OCI-LY3 (cell line): ENCODE measurements at regions not wholly inside any gene's neighbourhood (a gene's known extent, or its start where the extent isn't known, plus 50 kb on each side); places are given as distances from the start of the nearest gene placed in this dataset.

Experiments
- H2AFZ ChIP-seq: fragments of 200-600, 300-600 bp; shearing (Covaris generic); 2 replicates; pipeline ENCODE4 v1.6.0; 2014; ENCODE audit warnings: antibody characterized with exemption, low read depth, low read length
- H3K27ac ChIP-seq: fragments of 200-600, 300-600 bp; sonication (generic); 2 replicates; pipeline ENCODE4 v1.5.1; 2014; ENCODE audit warnings: mild to moderate bottlenecking, low read length, moderate library complexity, mixed read lengths
- H3K27me3 ChIP-seq: fragments of 200-600, 300-600 bp; sonication (generic); 2 replicates; pipeline ENCODE4 v1.6.1; 2014; ENCODE audit warnings: low read depth, low read length, mixed read lengths
- H3K36me3 ChIP-seq: fragments of 200-600, 300-600 bp; sonication (generic); replicated peaks from 2 replicates; pipeline ENCODE3; 2014; ENCODE audit warnings: low read depth, low read length, mixed read lengths
- H3K4me1 ChIP-seq: fragments of 300-600, 200-600 bp; sonication (generic); 2 replicates; pipeline ENCODE4 v1.6.1; 2014; ENCODE audit warnings: low read length, mixed read lengths
- H3K4me2 ChIP-seq: fragments of 200-600, 300-600 bp; sonication (generic); 2 replicates; pipeline ENCODE4 v1.6.1; 2014; ENCODE audit warnings: low read length, mixed read lengths
- H3K4me3 ChIP-seq: fragments of 300-600, 200-600 bp; sonication (generic); 2 replicates; pipeline ENCODE4 v1.5.1; 2014; ENCODE audit warnings: antibody characterized with exemption, mild to moderate bottlenecking, low read length, moderate library complexity
- H3K79me2 ChIP-seq: fragments of 300-600, 200-600 bp; shearing (Covaris generic); 2 replicates; pipeline ENCODE4 v1.6.1; 2014; ENCODE audit warnings: mild to moderate bottlenecking, low read length, mixed read lengths
- H3K9ac ChIP-seq: fragments of 300-600, 200-600 bp; shearing (Covaris generic); 2 replicates; pipeline ENCODE4 v1.6.0; 2014; ENCODE audit warnings: mild to moderate bottlenecking, low read length, moderate library complexity
- H3K9me3 ChIP-seq: fragments of 200-600, 300-600 bp; shearing (Covaris generic); 2 replicates; pipeline ENCODE4 v1.6.1; 2014; ENCODE audit warnings: low read length, mixed read lengths; ENCODE audit not compliant: insufficient read depth
- H4K20me1 ChIP-seq: fragments of 200-600, 300-600 bp; sonication (generic); 2 replicates; pipeline ENCODE4 v1.6.1; 2016; ENCODE audit warnings: low read length, mixed read lengths; ENCODE audit not compliant: insufficient read depth
- EZH2phosphoT487 ChIP-seq: fragments of 200-600 bp; shearing (Covaris generic); IDR thresholded peaks from 2 replicates; pipeline ENCODE4 v1.6.1; 2018; ENCODE audit warnings: antibody characterized with exemption, mixed run types, low read depth
- TF ChIP-seq, protein P1 (sequence below): fragments of 200-600, 300-600 bp; sonication (generic); IDR thresholded peaks from 2 replicates; pipeline ENCODE4 v1.5.1; 2014; ENCODE audit warnings: antibody characterized with exemption, low read length, low read depth

DNA sequence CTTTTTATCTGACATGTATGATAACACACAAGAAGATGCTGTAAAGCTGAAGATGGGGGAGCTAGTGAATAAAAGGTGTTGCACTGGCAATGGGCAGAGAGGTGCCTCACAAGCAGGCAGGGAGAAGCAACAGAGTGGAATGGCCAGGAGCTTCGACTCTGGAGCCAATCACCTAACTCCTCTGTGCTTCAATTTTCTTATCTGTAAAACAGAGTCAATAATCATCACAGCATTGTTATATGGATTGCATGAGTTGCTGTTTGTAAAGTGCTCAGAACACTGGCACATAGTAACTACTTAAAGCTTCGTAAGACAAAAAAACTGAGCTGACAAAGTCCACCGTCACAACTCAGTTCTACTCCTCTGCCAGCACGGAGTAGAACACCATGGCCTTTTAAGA is 254.2 kb upstream of the POM121L12 start:
- Histone ChIP-seq H3K9me3 (peaks cover 19% of the 10 kb centered on the region), H3K4me3 (no peak overlapping the region), H4K20me1 (no peaks in the 10 kb centered on the region), H3K27ac (no peak overlapping the region), H3K4me2 (no peak overlapping the region), H3K9ac (no peak overlapping the region), H2AFZ (no peak overlapping the region), H3K36me3 (peaks cover 18% of the 10 kb centered on the region), H3K4me1 (peaks cover 30% of the 10 kb centered on the region), H3K27me3 (no peaks in the 10 kb centered on the region), H3K79me2 (no peaks in the 10 kb centered on the region)
- TF ChIP-seq, protein P1, sequence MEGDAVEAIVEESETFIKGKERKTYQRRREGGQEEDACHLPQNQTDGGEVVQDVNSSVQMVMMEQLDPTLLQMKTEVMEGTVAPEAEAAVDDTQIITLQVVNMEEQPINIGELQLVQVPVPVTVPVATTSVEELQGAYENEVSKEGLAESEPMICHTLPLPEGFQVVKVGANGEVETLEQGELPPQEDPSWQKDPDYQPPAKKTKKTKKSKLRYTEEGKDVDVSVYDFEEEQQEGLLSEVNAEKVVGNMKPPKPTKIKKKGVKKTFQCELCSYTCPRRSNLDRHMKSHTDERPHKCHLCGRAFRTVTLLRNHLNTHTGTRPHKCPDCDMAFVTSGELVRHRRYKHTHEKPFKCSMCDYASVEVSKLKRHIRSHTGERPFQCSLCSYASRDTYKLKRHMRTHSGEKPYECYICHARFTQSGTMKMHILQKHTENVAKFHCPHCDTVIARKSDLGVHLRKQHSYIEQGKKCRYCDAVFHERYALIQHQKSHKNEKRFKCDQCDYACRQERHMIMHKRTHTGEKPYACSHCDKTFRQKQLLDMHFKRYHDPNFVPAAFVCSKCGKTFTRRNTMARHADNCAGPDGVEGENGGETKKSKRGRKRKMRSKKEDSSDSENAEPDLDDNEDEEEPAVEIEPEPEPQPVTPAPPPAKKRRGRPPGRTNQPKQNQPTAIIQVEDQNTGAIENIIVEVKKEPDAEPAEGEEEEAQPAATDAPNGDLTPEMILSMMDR, result no peak
- TF ChIP-seq EZH2phosphoT487, result no peak

DNA sequence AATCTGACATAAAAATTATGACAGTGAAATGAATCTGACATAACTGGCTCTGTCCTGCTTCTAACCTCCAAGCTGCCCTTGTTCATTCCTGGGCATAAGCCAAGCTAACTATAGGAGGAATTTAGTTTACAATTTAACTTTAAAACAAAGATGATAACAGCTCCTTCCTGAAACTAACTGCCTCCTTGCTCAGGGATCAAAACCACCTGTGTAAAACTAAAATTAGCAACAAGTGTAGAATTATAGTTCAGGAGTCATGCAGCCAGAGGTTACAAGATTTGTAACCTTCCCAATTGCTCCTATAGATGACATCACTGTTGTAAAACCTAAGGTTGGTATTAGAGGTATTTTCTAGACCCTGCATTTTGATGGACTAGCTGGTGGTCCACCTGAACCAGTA is 256.4 kb upstream of the POM121L12 start:
- no peak for TF ChIP-seq EZH2phosphoT487
- TF ChIP-seq, protein P1, result no peak
- H3K4me2 ChIP-seq, result no peak overlapping the region
- H4K20me1 ChIP-seq, result no peaks in the 10 kb centered on the region
- H3K4me3 ChIP-seq, result no peak overlapping the region
- no peaks in the 10 kb centered on the region for H3K27me3 ChIP-seq
- no peak overlapping the region for H2AFZ ChIP-seq
- H3K9ac ChIP-seq, result no peak overlapping the region
- no peaks in the 10 kb centered on the region for H3K79me2 ChIP-seq
- H3K4me1 ChIP-seq, result peaks cover 22% of the 10 kb centered on the region
- peaks cover 19% of the 10 kb centered on the region for H3K9me3 ChIP-seq
- no peak overlapping the region for H3K27ac ChIP-seq
- peaks cover 18% of the 10 kb centered on the region for H3K36me3 ChIP-seq

DNA sequence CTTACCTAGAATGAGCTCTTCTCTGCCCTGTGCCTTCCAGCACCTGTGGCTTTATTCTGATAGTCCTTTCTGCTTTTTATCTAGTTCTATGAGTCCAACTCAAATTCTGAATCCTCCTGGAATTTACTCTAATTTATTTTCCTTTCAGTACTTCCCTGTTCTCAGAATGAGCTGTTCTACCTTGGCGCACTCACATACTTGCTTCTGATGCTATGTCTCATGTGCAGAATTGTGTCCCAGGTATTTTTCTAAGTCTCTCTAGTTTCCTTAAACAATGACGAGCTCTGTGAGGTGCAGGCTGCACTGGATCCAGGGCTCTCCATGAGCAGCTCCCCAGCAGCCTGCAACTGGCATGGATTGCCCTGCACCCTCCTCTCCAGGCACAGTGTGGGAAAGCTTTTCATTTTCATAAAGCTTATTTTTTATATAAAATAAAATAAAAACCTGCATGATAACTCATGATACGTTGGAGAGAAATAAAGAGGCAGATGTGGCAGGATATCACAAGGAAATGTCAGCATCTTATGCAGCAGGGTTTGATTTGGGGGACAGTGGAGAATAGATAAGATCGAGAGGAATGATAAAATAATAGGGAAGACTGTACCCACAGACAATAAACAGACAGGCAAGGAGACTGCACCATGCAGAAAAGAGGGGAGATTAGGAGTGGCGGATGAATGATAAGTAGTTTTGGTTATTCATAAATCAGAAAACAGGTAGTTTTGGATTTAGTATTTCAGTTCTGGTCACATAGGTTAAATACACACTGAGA is 258.2 kb upstream of the POM121L12 start:
- H3K27ac ChIP-seq, result peak overlapping the region; percentile 53
- H4K20me1 ChIP-seq, result no peaks in the 10 kb centered on the region
- peak overlapping the region; percentile 70 for H3K4me3 ChIP-seq
- H2AFZ ChIP-seq, result peak overlapping the region; percentile 70
- H3K9me3 ChIP-seq, result peaks cover 19% of the 10 kb centered on the region
- peak overlapping the region; percentile 46 for H3K9ac ChIP-seq
- H3K4me1 ChIP-seq, result peaks cover 22% of the 10 kb centered on the region
- H3K79me2 ChIP-seq, result no peaks in the 10 kb centered on the region
- H3K27me3 ChIP-seq, result no peaks in the 10 kb centered on the region
- H3K36me3 ChIP-seq, result peaks cover 18% of the 10 kb centered on the region
- TF ChIP-seq, protein P1, result no peak
- TF ChIP-seq EZH2phosphoT487, result no peak
- H3K4me2 ChIP-seq, result peak overlapping the region; percentile 85

DNA sequence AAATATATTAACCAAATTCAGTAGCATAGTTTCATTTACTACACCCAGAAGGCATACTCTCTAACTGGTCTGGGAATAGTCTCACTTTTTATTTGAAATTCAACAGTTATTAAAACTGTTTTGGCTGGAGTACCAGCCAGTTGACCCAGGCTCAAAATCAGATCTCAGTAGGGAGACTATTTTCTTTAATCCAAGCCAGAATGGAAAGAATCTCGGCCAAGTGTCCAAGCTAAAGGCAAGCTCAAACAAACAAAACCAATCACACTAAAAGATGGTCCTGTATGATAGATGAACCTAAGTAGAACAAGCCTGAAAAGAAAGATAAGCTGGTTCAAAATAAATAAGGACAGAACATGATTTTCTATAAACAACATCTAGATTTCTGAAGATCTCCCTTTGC is 259.6 kb upstream of the POM121L12 start:
- no peak overlapping the region for H3K27ac ChIP-seq
- no peak overlapping the region for H3K4me2 ChIP-seq
- H3K4me1 ChIP-seq, result peaks cover 22% of the 10 kb centered on the region
- no peaks in the 10 kb centered on the region for H4K20me1 ChIP-seq
- no peak overlapping the region for H3K4me3 ChIP-seq
- peaks cover 19% of the 10 kb centered on the region for H3K9me3 ChIP-seq
- H3K79me2 ChIP-seq, result no peaks in the 10 kb centered on the region
- H3K9ac ChIP-seq, result no peak overlapping the region
- no peaks in the 10 kb centered on the region for H3K27me3 ChIP-seq
- TF ChIP-seq, protein P1, result no peak
- TF ChIP-seq EZH2phosphoT487, result no peak
- H3K36me3 ChIP-seq, result peaks cover 18% of the 10 kb centered on the region
- H2AFZ ChIP-seq, result no peak overlapping the region
